ENCODE measurements at regions not wholly inside any gene's neighbourhood (a gene's known extent, or its start where the extent isn't known, plus 50 kb on each side); places are given as distances from the start of the nearest gene placed in this dataset.

GRCh38 chr4:62196338-62196737 lies 996.2 kb downstream of the ADGRL3 start:
- no peak for DNase-seq

GRCh38 chr4:62194342-62194741 lies 994.2 kb downstream of the ADGRL3 start:
- no peak for DNase-seq

GRCh38 chr4:62193761-62194160 lies 993.6 kb downstream of the ADGRL3 start:
- DNase-seq = no peak

- DNase-seq = no peak
Observed at GRCh38 chr4:62191451-62192240, 991.5 kb downstream of the ADGRL3 start.

GRCh38 chr4:62170235-62170634 lies 970.1 kb downstream of the ADGRL3 start:
- no peak for DNase-seq

GRCh38 chr4:62168681-62169080 lies 968.6 kb downstream of the ADGRL3 start:
- DNase-seq = no peak

GRCh38 chr4:62162606-62163005 lies 962.5 kb downstream of the ADGRL3 start:
- no peak for DNase-seq

GRCh38 chr4:62161446-62161845 lies 961.3 kb downstream of the ADGRL3 start:
- DNase-seq = no peak

GRCh38 chr4:62159876-62160275 lies 959.8 kb downstream of the ADGRL3 start:
- DNase-seq = no peak

GRCh38 chr4:62159306-62159705 lies 959.2 kb downstream of the ADGRL3 start:
- DNase-seq = no peak

- no peak for DNase-seq
Observed at GRCh38 chr4:62156205-62156604, 956.1 kb downstream of the ADGRL3 start.

- DNase-seq = no peak
Observed at GRCh38 chr4:62145276-62145675, 945.1 kb downstream of the ADGRL3 start.

- no peak for DNase-seq
Observed at GRCh38 chr4:62144431-62144830, 944.3 kb downstream of the ADGRL3 start.

- DNase-seq = no peak
Observed at GRCh38 chr4:62135565-62136156, 935.5 kb downstream of the ADGRL3 start.

GRCh38 chr4:62133977-62134376 lies 933.9 kb downstream of the ADGRL3 start:
- DNase-seq = no peak

- no peak for DNase-seq
Observed at GRCh38 chr4:62133101-62133897, 933.2 kb downstream of the ADGRL3 start.

- DNase-seq = no peak
Observed at GRCh38 chr4:62131049-62131448, 930.9 kb downstream of the ADGRL3 start.

- DNase-seq = no peak
Observed at GRCh38 chr4:62130637-62131036, 930.5 kb downstream of the ADGRL3 start.

- no peak for DNase-seq
Observed at GRCh38 chr4:62130230-62130629, 930.1 kb downstream of the ADGRL3 start.
